ENCODE measurements at regions not wholly inside any gene's neighbourhood (a gene's known extent, or its start where the extent isn't known, plus 50 kb on each side); places are given as distances from the start of the nearest gene placed in this dataset.

- DNase-seq (ENCODE audit: low spot score), result no peak
- in situ Hi-C loops (cut with HindIII; ENCODE audit: low sequenced_read_pairs), result no loop called here
Observed at GRCh38 chr11:95284057-95285052, 53.4 kb upstream of the SESN3 start.

- in situ Hi-C loops (cut with HindIII; ENCODE audit: low sequenced_read_pairs), result no loop called here
- DNase-seq (ENCODE audit: low spot score), result no peak
Observed at GRCh38 chr11:95283650-95284049, 52.6 kb upstream of the SESN3 start.

GRCh38 chr11:95283146-95283545 is 52.1 kb upstream of the SESN3 start:
- no peak for DNase-seq (ENCODE audit: low spot score)
- in situ Hi-C loops (cut with HindIII; ENCODE audit: low sequenced_read_pairs), result no loop called here

GRCh38 chr11:95282291-95282751 is 51.3 kb upstream of the SESN3 start:
- no peak for DNase-seq (ENCODE audit: low spot score)
- in situ Hi-C loops (cut with HindIII; ENCODE audit: low sequenced_read_pairs), result no loop called here
